ENCODE measurements at regions not wholly inside any gene's neighbourhood (a gene's known extent, or its start where the extent isn't known, plus 50 kb on each side); places are given as distances from the start of the nearest gene placed in this dataset.

DNA sequence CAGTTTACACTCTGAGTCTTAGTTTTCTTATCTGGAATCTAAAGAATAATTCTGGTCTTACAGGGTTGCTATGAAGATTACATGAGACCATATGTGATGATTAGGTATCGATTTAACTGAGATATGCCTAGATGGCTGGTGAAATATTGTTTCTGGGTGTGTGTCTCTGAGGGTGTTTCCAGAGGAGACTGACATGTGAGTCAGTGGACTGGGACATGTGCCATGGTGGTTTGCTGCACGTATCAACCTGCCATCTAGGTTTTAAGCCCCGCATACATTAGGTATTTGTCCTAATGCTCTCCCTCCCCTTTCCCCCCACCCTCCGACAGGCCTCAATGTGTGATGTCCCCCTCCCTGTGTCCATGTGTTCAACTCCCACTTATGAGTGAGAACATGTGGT lies 186.0 kb upstream of the CXorf66 start:
- Histone ChIP-seq H4K20me1 (replicated peaks; ENCODE audit: control insufficient read depth, insufficient read depth, low read length) (no peaks in the 10 kb centered on the region), H3K9me1 (ENCODE audit: control insufficient read depth, insufficient read depth, low read length) (no peaks in the 10 kb centered on the region), H3K27me3 (ENCODE audit: control insufficient read depth in 2 of 2, insufficient read depth in 2 of 2, low read length in 2 of 2) (no peaks in the 10 kb centered on the region), H3K4me2 (ENCODE audit: insufficient read depth, low read length) (no peak overlapping the region), H2AFZ (ENCODE audit: low read depth, low read length) (no peak overlapping the region), H3K9me3 (replicated peaks; ENCODE audit: control insufficient read depth, insufficient read depth, low read depth, low read length) (no peaks in the 10 kb centered on the region), H3K4me3 (no peak overlapping the region), H3K4me1 (replicated peaks in 1 of 2; ENCODE audit: control insufficient read depth in 2 of 2, insufficient read depth in 2 of 2, low read length in 2 of 2) (no peaks in the 10 kb centered on the region), H3K27ac (ENCODE audit: extremely low read depth, low read depth, low read length) (no peak overlapping the region), H3K36me3 (ENCODE audit: control insufficient read depth, insufficient read depth, low read length) (no peaks in the 10 kb centered on the region), H3K9ac (ENCODE audit: insufficient read depth in 1 of 2, low read depth in 2 of 2, low read length in 2 of 2) (no peak overlapping the region), H3K79me2 (ENCODE audit: control insufficient read depth, insufficient read depth, low read length) (no peaks in the 10 kb centered on the region)
- FAIRE-seq: no peak
- no peak for ATAC-seq
- DNase-seq (ENCODE audit: extremely low read depth in 1 of 4, low spot score in 3 of 4): no peak
- BruUV-seq (replicated peaks): no TSS peak
- 4% methylated on average over 4 of the region's 4 CpGs for WGBS (ENCODE audit: insufficient coverage, low coverage, missing lambda C conversion rate)
- in situ Hi-C loops (cut with MboI): no loop called here
- ChIA-PET POLR2A (no interaction called here), CTCF (ENCODE audit: low intra/inter-chr PET ratio) (no interaction called here)
- intact Hi-C loops (cut with micrococcal nuclease): no loop called here
- TF ChIP-seq ETV6 (IDR thresholded peaks at IDR 0.05; ENCODE audit: borderline replicate concordance in 1 of 2, low read depth in 2 of 2, low read length in 1 of 2): no peak
- no peak for TF ChIP-seq ETV6 (CRISPR knock-in tag; IDR thresholded peaks at IDR 0.05; ENCODE audit: borderline replicate concordance)
- TF ChIP-seq CEBPG (CRISPR knock-in tag; IDR thresholded peaks at IDR 0.05): no peak
- no peak for TF ChIP-seq CEBPG (tag; conservative IDR thresholded peaks at IDR 0.05 in 1 of 2, IDR thresholded peaks at IDR 0.05 in 1 of 2)
- TF ChIP-seq NFATC3 (IDR thresholded peaks at IDR 0.05): no peak
- TF ChIP-seq, protein P1, sequence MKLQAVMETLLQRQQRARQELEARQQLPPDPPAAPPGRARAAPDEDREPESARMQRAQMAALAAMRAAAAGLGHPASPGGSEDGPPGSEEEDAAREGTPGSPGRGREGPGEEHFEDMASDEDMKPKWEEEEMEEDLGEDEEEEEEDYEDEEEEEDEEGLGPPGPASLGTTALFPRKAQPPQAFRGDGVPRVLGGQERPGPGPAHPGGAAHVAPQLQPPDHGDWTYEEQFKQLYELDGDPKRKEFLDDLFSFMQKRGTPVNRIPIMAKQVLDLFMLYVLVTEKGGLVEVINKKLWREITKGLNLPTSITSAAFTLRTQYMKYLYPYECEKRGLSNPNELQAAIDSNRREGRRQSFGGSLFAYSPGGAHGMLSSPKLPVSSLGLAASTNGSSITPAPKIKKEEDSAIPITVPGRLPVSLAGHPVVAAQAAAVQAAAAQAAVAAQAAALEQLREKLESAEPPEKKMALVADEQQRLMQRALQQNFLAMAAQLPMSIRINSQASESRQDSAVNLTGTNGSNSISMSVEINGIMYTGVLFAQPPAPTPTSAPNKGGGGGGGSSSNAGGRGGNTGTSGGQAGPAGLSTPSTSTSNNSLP (IDR thresholded peaks at IDR 0.05; ENCODE audit: borderline replicate concordance, low read depth, low read length): no peak
- no peak for TF ChIP-seq ZNF780A (CRISPR knock-in tag; IDR thresholded peaks at IDR 0.05)
- no peak for TF ChIP-seq CAMTA2 (CRISPR knock-in tag; conservative IDR thresholded peaks at IDR 0.05)
- no peak for TF ChIP-seq FOSL1 (tag; conservative IDR thresholded peaks at IDR 0.05)
- TF ChIP-seq CBX2 (IDR thresholded peaks at IDR 0.05; ENCODE audit: insufficient read depth, low read length, poor library complexity, severe bottlenecking): no peak
- TF ChIP-seq RFX7 (CRISPR knock-in tag; IDR thresholded peaks at IDR 0.05): no peak
- TF ChIP-seq, protein P2, sequence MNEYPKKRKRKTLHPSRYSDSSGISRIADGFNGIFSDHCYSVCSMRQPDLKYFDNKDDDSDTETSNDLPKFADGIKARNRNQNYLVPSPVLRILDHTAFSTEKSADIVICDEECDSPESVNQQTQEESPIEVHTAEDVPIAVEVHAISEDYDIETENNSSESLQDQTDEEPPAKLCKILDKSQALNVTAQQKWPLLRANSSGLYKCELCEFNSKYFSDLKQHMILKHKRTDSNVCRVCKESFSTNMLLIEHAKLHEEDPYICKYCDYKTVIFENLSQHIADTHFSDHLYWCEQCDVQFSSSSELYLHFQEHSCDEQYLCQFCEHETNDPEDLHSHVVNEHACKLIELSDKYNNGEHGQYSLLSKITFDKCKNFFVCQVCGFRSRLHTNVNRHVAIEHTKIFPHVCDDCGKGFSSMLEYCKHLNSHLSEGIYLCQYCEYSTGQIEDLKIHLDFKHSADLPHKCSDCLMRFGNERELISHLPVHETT (CRISPR knock-in tag; conservative IDR thresholded peaks at IDR 0.05 in 1 of 2, IDR thresholded peaks at IDR 0.05 in 1 of 2): no peak
- TF ChIP-seq, protein P3, sequence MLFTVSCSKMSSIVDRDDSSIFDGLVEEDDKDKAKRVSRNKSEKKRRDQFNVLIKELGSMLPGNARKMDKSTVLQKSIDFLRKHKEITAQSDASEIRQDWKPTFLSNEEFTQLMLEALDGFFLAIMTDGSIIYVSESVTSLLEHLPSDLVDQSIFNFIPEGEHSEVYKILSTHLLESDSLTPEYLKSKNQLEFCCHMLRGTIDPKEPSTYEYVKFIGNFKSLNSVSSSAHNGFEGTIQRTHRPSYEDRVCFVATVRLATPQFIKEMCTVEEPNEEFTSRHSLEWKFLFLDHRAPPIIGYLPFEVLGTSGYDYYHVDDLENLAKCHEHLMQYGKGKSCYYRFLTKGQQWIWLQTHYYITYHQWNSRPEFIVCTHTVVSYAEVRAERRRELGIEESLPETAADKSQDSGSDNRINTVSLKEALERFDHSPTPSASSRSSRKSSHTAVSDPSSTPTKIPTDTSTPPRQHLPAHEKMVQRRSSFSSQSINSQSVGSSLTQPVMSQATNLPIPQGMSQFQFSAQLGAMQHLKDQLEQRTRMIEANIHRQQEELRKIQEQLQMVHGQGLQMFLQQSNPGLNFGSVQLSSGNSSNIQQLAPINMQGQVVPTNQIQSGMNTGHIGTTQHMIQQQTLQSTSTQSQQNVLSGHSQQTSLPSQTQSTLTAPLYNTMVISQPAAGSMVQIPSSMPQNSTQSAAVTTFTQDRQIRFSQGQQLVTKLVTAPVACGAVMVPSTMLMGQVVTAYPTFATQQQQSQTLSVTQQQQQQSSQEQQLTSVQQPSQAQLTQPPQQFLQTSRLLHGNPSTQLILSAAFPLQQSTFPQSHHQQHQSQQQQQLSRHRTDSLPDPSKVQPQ (CRISPR knock-in tag; IDR thresholded peaks at IDR 0.05; ENCODE audit: borderline replicate concordance): no peak
- no peak for TF ChIP-seq CREB3 (tag; conservative IDR thresholded peaks at IDR 0.05; ENCODE audit: low read depth)
- no peak for TF ChIP-seq ELF2 (CRISPR knock-in tag; IDR thresholded peaks at IDR 0.05)
- TF ChIP-seq HCFC1 (IDR thresholded peaks at IDR 0.05; ENCODE audit: low read depth, low read length): no peak
- TF ChIP-seq KDM2B (CRISPR knock-in tag; IDR thresholded peaks at IDR 0.05): no peak
